ENCODE measurements at regions not wholly inside any gene's neighbourhood (a gene's known extent, or its start where the extent isn't known, plus 50 kb on each side); places are given as distances from the start of the nearest gene placed in this dataset.
"Not testable (repeated sequence)": the region's sequence is repeated elsewhere in the genome, so short reads cannot be mapped to it uniquely, and the experiment has no call there.

- no peaks in the 10 kb centered on the region for H3K4me1 Mint-ChIP-seq
- no peak overlapping the region for H3K4me3 Mint-ChIP-seq
- H3K27me3 Mint-ChIP-seq, result no peaks in the 10 kb centered on the region
- DNase-seq (ENCODE audit: low spot score in 2 of 2) (no peak), ATAC-seq (replicated peaks; ENCODE audit: extremely low read depth, poor library complexity, severe bottlenecking) (no peak)
- H3K36me3 Mint-ChIP-seq (ENCODE audit: insufficient read depth), result no peaks in the 10 kb centered on the region
- H3K9me3 Mint-ChIP-seq, result peaks cover 5% of the 10 kb centered on the region
- no peak overlapping the region for H3K27ac Mint-ChIP-seq (ENCODE audit: low read depth)
These were observed 235.0 kb downstream of the TTLL2 start for GRCh38 chr6:167559675-167560479.

DNA sequence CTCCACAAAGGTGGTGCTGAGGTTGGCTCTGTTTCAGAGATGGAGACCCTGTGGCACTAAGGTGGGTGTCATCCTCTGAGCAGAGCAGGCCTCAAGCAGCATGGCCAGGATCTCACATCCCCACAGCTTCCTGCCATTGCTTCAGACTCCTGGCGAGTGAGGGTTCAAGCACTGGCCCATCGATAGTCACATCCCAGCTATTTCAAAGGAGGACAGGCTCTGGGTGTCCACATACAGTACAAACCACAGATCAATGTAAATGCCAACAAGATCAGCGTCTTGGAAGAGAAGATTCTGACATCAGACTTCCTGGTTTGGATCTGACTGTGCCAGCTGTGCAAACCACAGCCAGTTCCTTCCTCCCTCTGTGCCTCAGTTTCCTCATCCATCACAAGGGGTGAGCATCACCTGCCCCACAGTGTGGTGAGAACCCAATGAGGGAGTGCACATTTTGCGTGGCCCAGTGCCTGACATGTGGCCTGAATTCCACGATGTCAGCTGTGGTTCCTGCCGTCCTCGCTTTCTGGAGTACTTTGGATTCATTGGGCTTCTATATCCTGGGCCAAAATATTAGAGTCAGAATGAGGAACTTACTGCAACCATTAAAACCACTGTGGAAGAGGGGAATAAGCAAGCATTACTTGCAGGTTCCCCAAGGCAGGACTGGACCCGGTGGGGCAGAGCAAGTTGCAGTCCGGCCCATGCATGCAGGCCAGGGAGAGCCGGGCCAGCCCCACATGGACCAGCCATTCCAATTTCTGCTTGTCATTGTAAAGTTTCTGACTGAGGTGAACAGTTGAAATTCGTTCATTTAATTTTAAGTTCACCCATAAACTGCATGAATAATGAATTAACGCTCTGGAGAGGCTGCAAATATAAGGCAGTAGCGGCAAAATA, 236.0 kb downstream of the TTLL2 start:
- no peaks in the 10 kb centered on the region for H3K36me3 Mint-ChIP-seq (ENCODE audit: insufficient read depth)
- no peak for ATAC-seq (replicated peaks; ENCODE audit: extremely low read depth, poor library complexity, severe bottlenecking)

DNA sequence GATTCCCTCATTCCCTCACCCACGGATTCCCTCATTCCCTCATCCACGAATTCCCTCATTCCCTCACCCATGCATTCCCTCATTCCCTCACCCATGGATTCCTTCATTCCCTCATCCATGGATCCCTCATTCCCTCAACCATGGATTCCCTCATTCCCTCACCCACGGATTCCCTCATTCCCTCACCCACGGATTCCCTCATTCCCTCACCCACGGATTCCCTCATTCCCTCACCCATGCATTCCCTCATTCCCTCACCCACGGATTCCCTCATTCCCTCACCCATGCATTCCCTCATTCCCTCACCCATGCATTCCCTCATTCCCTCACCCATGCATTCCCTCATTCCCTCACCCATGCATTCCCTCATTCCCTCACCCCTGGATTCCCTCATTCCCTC, 238.0 kb downstream of the TTLL2 start:
- H3K4me3 Mint-ChIP-seq, result not testable (repeated sequence)

More for the DNA sequence above, 236.0 kb downstream of the TTLL2 start:
- Mint-ChIP-seq H3K27ac (ENCODE audit: low read depth) (no peak overlapping the region), H3K9me3 (peaks cover 5% of the 10 kb centered on the region), H3K4me1 (no peaks in the 10 kb centered on the region), H3K4me3 (no peak overlapping the region), H3K27me3 (no peaks in the 10 kb centered on the region)
- no peak for DNase-seq (ENCODE audit: low spot score in 2 of 2)

DNA sequence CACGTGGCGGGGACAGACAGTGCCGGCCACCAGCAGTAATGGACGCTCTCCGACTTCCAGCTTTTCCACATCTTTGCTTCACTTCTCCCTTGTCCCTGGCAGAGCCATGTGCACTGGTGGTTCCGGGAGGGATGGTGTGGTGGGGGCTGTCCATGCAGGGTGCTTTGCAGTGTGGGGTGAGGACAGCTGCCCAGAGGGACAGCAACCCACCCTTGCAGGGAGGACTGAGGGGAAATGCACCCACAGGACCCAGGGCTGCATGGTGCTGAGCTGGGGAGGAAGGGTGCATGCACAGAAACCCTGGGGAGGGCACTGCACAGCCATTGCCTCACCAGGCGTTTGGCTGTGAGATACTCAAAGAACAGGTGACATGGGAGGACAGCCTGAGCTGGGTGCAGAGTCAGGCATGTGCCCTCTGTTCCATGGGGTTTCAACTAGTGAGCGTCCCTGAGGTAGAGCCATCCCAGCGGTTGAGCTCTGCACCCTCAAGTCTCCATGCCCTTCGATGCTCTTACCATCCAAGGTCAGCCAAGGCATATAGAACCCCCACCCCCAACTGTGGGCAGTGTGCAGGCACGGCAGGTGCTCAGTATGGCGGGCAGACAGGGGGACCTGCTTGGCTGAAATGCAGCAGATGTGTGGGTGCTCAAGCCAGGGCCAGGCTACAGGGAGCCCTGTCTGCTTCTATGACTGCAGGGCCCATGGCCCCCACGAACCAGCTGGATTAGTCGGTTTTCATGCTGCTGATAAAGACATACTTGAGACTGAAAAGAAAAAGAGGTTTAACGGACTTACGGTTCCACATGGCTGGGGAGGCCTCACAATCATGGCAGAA, 239.7 kb downstream of the TTLL2 start:
- Mint-ChIP-seq H3K36me3 (ENCODE audit: insufficient read depth) (no peaks in the 10 kb centered on the region), H3K27ac (ENCODE audit: low read depth) (no peak overlapping the region), H3K9me3 (peaks cover 5% of the 10 kb centered on the region), H3K4me3 (no peak overlapping the region), H3K27me3 (peaks cover 10% of the 10 kb centered on the region), H3K4me1 (no peaks in the 10 kb centered on the region)
- ATAC-seq (replicated peaks; ENCODE audit: extremely low read depth, poor library complexity, severe bottlenecking) (no peak), DNase-seq (ENCODE audit: low spot score in 2 of 2) (no peak)

More for the DNA sequence above, 238.0 kb downstream of the TTLL2 start:
- not testable (repeated sequence) for H3K27ac Mint-ChIP-seq (ENCODE audit: low read depth); DNase-seq (ENCODE audit: low spot score in 2 of 2); H3K9me3 Mint-ChIP-seq; H3K27me3 Mint-ChIP-seq; ATAC-seq (replicated peaks; ENCODE audit: extremely low read depth, poor library complexity, severe bottlenecking); H3K4me1 Mint-ChIP-seq; H3K36me3 Mint-ChIP-seq (ENCODE audit: insufficient read depth)

DNA sequence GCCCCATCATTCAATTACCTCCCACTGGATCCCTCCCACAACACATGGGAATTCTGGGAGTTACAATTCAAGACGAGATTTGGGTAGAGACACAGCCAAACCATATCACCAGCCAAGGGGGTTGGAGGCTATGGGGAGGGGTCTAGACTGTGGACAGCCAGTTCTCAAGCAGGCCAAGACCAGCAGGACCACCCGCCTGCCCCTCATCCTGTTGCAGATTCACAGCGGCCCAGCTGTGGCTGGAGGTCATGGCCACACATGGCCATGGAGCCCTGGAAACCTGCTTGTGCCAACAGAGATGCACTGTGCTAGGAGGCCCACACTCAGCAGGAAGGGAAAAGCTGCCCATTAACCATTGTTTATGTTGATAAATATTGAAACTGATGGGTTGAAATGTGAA, 240.5 kb downstream of the TTLL2 start:
- no peak for DNase-seq (ENCODE audit: low spot score in 2 of 2)
- Mint-ChIP-seq H3K4me1 (no peaks in the 10 kb centered on the region), H3K36me3 (ENCODE audit: insufficient read depth) (no peaks in the 10 kb centered on the region), H3K27me3 (peaks cover 18% of the 10 kb centered on the region), H3K27ac (ENCODE audit: low read depth) (no peak overlapping the region), H3K4me3 (no peak overlapping the region), H3K9me3 (peaks cover 5% of the 10 kb centered on the region)
- no peak for ATAC-seq (replicated peaks; ENCODE audit: extremely low read depth, poor library complexity, severe bottlenecking)

- no peak for DNase-seq (ENCODE audit: low spot score in 2 of 2)
- no peak overlapping the region for H3K27ac Mint-ChIP-seq (ENCODE audit: low read depth)
- no peaks in the 10 kb centered on the region for H3K4me1 Mint-ChIP-seq
- H3K36me3 Mint-ChIP-seq (ENCODE audit: insufficient read depth), result no peaks in the 10 kb centered on the region
- H3K4me3 Mint-ChIP-seq, result no peak overlapping the region
- peaks cover 19% of the 10 kb centered on the region for H3K27me3 Mint-ChIP-seq
- no peak for ATAC-seq (replicated peaks; ENCODE audit: extremely low read depth, poor library complexity, severe bottlenecking)
- H3K9me3 Mint-ChIP-seq, result peaks cover 5% of the 10 kb centered on the region
These were observed 241.2 kb downstream of the TTLL2 start for GRCh38 chr6:167565884-167566599.

- H3K9me3 Mint-ChIP-seq, result peaks cover 5% of the 10 kb centered on the region
- no peak overlapping the region for H3K4me3 Mint-ChIP-seq
- no peak overlapping the region for H3K27ac Mint-ChIP-seq (ENCODE audit: low read depth)
- no peak for ATAC-seq (replicated peaks; ENCODE audit: extremely low read depth, poor library complexity, severe bottlenecking)
- no peak for DNase-seq (ENCODE audit: low spot score in 2 of 2)
- peaks cover 19% of the 10 kb centered on the region for H3K27me3 Mint-ChIP-seq
- H3K36me3 Mint-ChIP-seq (ENCODE audit: insufficient read depth), result no peaks in the 10 kb centered on the region
- no peaks in the 10 kb centered on the region for H3K4me1 Mint-ChIP-seq
These were observed 241.8 kb downstream of the TTLL2 start for GRCh38 chr6:167566711-167567141.

GRCh38 chr6:167567142-167568033, 242.5 kb downstream of the TTLL2 start:
- H3K9me3 Mint-ChIP-seq, result peaks cover 5% of the 10 kb centered on the region
- no peaks in the 10 kb centered on the region for H3K4me1 Mint-ChIP-seq
- no peak overlapping the region for H3K4me3 Mint-ChIP-seq
- DNase-seq (ENCODE audit: low spot score in 2 of 2), result no peak
- ATAC-seq (replicated peaks; ENCODE audit: extremely low read depth, poor library complexity, severe bottlenecking), result no peak
- H3K27me3 Mint-ChIP-seq, result peaks cover 19% of the 10 kb centered on the region
- no peak overlapping the region for H3K27ac Mint-ChIP-seq (ENCODE audit: low read depth)
- H3K36me3 Mint-ChIP-seq (ENCODE audit: insufficient read depth), result no peaks in the 10 kb centered on the region

GRCh38 chr6:167568407-167569024, 243.6 kb downstream of the TTLL2 start:
- H3K36me3 Mint-ChIP-seq (ENCODE audit: insufficient read depth), result no peaks in the 10 kb centered on the region
- peaks cover 26% of the 10 kb centered on the region for H3K27me3 Mint-ChIP-seq
- no peak overlapping the region for H3K4me3 Mint-ChIP-seq
- H3K27ac Mint-ChIP-seq (ENCODE audit: low read depth), result no peak overlapping the region
- DNase-seq (ENCODE audit: low spot score in 2 of 2) (no peak), ATAC-seq (replicated peaks; ENCODE audit: extremely low read depth, poor library complexity, severe bottlenecking) (no peak)
- H3K9me3 Mint-ChIP-seq, result peaks cover 5% of the 10 kb centered on the region
- no peaks in the 10 kb centered on the region for H3K4me1 Mint-ChIP-seq

DNA sequence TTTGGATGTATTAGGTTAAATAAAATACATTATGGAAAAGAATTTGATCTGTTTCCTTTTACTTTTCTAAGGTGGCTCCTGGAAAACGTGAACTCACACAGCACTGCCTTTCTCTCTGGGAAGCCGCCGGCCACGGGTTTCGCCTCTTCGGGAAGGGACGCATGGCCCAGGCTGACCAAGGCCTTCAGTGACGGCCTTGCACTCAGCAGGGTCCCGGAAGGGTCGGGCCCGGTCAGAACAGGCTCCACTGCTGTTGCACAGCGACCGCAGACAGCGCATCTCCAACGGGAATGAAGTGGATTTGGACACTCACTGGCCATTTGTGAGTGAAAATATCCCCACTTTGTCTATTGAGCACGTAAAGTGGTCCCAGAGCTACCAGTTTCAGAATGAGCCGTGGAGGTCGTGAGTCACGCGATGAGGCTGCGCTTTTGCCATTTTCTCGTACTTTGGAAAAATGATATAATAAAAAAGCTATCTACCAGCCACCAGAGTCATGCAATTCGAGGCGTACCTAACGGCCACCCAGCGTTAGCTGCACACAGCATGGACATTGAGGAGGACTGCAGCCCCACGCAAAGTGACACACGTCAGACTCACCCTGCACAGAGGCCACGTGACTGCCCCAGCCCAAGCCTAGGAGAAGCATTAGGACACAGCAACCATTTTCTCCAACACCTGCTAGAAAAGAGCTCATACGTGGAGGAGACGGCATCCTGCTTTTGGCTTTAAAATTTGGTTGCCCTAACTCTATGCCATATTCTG, 244.3 kb downstream of the TTLL2 start:
- DNase-seq (ENCODE audit: low spot score in 2 of 2), result no peak
- Mint-ChIP-seq H3K36me3 (ENCODE audit: insufficient read depth) (no peaks in the 10 kb centered on the region), H3K27ac (ENCODE audit: low read depth) (no peak overlapping the region), H3K4me3 (no peak overlapping the region), H3K9me3 (no peaks in the 10 kb centered on the region), H3K4me1 (no peaks in the 10 kb centered on the region), H3K27me3 (peaks cover 26% of the 10 kb centered on the region)
- ATAC-seq (replicated peaks; ENCODE audit: extremely low read depth, poor library complexity, severe bottlenecking), result no peak

Data from central memory CD8-positive, alpha-beta T cell (primary cell).